Kidney capillary endothelial cell (primary cell): ENCODE measurements at regions not wholly inside any gene's neighbourhood (a gene's known extent, or its start where the extent isn't known, plus 50 kb on each side); places are given as distances from the start of the nearest gene placed in this dataset.
"Not testable (repeated sequence)": the region's sequence is repeated elsewhere in the genome, so short reads cannot be mapped to it uniquely, and the experiment has no call there.

Source experiments
- DNase-seq: peaks from one replicate; pipeline ENCODE4 v3.0.0-alpha.2; 2018; ENCODE audit warnings: low spot score

DNA sequence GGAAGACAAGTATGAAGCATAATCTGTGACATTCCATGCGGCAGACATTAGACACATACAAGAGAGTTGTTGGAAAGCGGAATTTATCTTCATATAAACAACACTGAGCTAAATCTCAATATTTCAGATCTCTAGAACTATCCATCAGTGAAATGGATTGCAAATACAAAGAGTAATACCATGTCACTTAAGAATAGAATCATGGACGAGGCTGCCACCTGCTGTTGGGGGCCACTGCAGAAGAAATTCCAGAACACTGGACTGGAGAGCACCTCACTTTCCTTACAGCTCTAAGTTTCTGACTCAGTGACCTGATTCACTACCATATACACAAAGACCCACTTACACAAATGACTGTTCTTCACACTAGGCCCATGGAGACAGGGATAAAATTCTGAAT is 346.7 kb downstream of the OR4F29 start:
- DNase-seq = not testable (repeated sequence)

DNA sequence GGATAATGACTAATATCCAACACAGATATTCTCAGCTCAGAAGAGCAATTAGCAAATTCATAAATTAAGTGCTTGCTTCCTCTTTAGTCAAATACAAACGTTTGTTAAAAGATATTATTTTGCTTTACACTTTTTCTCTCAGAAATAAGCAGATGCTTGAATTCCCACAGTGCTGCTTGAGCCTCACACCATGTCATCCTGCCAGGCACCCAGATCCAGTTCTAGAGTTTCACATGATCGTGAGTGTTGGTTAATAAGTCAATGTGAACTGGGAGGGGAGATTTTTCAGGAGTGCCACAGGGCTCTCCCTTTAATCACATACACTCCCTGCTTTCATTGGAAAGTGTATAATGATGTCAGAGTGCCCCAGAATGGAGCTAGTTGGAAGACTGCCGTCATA is 352.0 kb downstream of the OR4F29 start:
- not testable (repeated sequence) for DNase-seq

DNA sequence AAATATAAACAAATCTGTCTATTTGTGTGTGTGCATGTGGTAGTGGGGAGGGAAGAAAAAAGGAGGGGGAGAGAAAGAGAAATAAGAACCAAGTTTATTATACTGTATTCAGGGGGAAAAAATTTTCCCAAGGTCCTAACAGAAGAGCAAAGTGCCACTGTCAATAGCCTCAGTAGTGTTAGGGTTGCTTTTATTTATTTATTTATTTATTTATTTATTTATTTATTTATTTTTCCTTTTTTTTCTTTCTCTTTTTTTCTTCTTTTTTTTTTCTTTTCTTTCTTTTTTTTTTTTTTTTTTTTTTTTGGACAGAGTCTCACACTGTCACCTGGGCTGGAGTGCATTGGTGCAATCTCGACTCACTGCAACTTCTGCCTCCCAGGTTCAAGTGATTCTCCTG is 352.7 kb downstream of the OR4F29 start:
- not testable (repeated sequence) for DNase-seq

DNA sequence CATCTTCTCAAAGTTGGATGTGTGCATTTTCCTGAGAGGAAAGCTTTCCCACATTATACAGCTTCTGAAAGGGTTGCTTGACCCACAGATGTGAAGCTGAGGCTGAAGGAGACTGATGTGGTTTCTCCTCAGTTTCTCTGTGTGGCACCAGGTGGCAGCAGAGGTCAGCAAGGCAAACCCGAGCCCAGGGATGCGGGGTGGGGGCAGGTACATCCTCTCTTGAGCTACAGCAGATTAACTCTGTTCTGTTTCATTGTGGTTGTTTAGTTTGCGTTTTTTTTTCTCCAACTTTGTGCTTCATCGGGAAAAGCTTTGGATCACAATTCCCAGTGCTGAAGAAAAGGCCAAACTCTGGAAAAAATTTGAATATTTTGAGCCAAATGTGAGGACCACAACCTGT is 360.2 kb downstream of the OR4F29 start:
- DNase-seq = not testable (repeated sequence)

DNA sequence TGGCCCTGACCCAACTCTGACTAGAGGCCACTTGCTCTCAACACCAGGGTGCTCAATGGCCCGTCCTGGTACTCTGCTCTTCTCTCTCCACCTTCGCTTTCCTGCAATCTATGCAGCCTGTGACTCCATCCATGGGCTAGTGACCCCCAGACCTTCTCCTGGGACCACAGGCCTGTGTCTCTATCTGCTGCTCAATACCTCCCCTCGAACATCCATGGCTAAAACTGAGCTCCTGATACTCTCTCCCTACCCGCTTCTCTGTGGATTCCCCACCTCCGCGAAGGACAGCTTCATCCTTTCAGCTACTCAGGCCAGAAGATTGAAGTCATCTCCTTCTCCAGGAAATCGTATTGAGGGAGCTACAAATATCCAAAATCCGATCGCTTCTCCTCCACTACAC is 363.4 kb downstream of the OR4F29 start:
- DNase-seq = not testable (repeated sequence)

DNA sequence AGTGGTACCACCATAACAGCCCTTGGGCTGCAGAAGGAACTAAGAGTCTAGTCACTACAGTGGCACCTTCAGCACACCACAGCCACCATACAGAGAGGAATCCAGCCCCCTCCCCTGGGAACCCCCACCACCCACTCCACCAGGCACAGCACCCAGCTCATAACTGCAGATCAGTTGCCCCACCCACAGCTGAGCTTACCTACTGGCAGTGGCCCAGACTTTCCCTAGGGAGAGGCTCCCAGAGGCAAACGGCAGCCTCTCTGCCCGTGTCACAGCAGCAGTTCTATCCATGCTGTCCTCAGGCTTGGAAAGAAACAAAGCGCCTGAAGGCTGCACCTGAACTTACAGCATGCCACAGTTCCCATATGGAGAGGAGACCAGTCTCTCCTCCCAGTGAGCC is 372.3 kb downstream of the OR4F29 start:
- not testable (repeated sequence) for DNase-seq

DNA sequence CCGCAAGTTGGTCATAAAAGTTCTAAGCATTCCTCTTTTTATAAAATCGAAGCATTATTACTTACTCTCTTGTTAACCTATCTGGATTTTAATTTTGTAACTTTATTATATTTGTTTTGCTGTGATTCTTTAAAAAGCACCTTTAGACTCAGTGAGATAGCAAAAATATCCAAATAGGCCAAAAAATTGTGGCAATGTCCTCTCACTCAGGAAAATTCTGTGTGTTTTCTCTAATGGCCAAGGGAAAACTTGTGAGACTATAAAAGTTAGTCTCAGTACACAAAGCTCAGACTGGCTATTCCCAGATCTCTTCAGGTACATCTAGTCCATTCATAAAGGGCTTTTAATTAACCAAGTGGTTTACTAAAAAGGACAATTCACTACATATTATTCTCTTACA is 386.4 kb downstream of the OR4F29 start, which contains the start of gene OR4F5:
Gene OR4F5, plus strand, starts transcription at position 301 of the 400 bp plus-strand sequence.
- not testable (repeated sequence) for DNase-seq

DNA sequence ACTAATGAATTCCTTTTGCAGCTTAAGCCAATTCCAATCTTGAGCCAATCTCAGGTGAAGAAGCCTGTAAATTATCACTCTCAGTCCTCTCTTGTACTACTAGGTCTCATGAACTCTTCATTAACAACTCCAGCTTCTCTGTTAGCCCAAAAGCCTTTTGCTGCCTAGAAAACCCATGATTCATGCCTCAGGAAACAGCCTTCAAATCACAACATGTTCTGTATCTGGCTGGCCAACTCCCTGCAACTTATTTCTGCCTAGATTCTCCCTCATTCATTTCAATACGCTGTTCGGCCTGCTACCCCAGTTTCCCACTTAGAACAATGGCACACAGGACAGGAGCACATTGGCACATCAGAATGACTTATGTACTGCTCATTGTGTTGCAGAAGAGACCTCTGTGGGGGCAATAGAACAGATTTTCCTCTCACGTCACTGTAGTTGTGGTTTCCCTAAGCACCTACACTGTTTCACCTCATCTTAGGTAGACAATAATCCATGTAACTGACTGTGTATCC is 395.4 kb downstream of the OR4F29 start:
- DNase-seq = not testable (repeated sequence)

DNA sequence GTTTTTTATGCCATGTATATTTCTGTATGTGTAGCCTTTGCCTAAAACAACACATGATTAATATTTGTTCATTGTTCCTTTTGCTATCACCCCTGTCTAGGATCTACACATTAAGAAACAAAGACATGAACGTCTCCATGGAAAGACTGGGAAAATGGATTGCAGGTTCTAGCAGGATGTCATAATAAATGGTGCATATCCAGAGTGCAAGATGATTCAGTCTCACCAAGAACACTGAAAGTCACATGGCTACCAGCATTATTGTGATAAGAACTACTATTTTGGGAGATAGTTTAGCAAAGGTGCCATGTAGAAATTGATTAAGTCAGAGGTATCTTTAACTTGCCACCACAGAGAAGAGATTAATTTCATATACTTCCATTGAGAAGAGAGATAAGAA is 398.3 kb downstream of the OR4F29 start:
- DNase-seq = not testable (repeated sequence)

DNA sequence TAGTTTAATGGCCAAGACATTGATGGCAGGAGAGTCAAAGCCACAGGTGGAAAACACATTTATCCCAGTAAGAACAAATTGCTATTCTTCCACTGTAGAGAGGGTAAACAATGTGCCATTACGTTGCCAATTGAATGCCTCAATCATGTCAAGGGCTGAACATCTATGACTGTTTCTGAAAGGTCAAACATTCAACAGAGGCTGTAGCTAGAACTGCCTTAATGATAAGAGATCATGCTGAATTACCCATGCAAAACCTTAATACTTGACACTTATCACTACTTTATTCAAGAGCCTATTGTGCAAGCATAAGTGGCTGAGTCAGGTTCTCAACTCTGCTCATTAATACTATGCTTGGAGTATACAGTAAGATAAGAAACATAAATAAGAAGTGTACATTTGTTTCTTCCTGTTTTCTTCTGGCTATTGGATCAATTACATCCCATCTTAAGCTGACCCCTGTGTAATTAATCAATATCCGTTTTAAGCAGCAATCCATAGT is 409.5 kb downstream of the OR4F29 start:
- not testable (repeated sequence) for DNase-seq

DNA sequence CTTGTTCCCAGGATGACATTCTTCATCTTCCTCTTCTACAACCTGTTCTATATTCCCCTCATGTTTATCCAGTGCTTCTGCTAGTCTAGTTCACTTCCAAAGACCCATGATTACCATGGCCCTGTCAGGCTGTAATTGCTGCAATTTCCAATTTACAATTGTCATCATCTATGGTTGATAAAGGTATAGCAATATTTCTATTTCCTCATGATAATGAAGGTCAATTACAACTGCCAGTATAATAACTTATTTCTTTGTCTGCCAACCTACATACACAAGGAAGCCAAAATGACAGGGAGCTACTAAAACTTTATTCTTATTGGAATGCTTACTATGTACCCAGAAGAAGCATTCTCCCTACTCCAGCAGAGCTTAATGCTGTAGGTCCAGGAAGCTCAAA is 410.3 kb downstream of the OR4F29 start:
- not testable (repeated sequence) for DNase-seq

DNA sequence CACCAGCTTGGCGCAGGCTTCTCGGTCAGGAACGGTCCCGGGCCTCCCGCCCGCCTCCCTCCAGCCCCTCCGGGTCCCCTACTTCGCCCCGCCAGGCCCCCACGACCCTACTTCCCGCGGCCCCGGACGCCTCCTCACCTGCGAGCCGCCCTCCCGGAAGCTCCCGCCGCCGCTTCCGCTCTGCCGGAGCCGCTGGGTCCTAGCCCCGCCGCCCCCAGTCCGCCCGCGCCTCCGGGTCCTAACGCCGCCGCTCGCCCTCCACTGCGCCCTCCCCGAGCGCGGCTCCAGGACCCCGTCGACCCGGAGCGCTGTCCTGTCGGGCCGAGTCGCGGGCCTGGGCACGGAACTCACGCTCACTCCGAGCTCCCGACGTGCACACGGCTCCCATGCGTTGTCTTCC is 422.3 kb downstream of the OR4F29 start:
- not testable (repeated sequence) for DNase-seq

DNA sequence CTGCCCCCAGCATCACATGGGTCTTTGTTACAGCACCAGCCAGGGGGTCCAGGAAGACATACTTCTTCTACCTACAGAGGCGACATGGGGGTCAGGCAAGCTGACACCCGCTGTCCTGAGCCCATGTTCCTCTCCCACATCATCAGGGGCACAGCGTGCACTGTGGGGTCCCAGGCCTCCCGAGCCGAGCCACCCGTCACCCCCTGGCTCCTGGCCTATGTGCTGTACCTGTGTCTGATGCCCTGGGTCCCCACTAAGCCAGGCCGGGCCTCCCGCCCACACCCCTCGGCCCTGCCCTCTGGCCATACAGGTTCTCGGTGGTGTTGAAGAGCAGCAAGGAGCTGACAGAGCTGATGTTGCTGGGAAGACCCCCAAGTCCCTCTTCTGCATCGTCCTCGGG is 434.2 kb downstream of the OR4F29 start:
- DNase-seq = not testable (repeated sequence)

DNA sequence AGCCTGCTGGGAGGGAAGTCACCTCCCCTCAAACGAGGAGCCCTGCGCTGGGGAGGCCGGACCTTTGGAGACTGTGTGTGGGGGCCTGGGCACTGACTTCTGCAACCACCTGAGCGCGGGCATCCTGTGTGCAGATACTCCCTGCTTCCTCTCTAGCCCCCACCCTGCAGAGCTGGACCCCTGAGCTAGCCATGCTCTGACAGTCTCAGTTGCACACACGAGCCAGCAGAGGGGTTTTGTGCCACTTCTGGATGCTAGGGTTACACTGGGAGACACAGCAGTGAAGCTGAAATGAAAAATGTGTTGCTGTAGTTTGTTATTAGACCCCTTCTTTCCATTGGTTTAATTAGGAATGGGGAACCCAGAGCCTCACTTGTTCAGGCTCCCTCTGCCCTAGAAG is 435.5 kb downstream of the OR4F29 start:
- not testable (repeated sequence) for DNase-seq

DNA sequence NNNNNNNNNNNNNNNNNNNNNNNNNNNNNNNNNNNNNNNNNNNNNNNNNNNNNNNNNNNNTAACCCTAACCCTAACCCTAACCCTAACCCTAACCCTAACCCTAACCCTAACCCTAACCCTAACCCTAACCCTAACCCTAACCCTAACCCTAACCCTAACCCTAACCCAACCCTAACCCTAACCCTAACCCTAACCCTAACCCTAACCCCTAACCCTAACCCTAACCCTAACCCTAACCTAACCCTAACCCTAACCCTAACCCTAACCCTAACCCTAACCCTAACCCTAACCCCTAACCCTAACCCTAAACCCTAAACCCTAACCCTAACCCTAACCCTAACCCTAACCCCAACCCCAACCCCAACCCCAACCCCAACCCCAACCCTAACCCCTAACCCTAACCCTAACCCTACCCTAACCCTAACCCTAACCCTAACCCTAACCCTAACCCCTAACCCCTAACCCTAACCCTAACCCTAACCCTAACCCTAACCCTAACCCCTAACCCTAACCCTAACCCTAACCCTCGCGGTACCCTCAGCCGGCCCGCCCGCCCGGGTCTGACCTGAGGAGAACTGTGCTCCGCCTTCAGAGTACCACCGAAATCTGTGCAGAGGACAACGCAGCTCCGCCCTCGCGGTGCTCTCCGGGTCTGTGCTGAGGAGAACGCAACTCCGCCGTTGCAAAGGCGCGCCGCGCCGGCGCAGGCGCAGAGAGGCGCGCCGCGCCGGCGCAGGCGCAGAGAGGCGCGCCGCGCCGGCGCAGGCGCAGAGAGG is 441.3 kb downstream of the OR4F29 start:
- not testable (repeated sequence) for DNase-seq
